Muscle of arm (tissue), 1 donor: ENCODE measurements at regions not wholly inside any gene's neighbourhood (a gene's known extent, or its start where the extent isn't known, plus 50 kb on each side); places are given as distances from the start of the nearest gene placed in this dataset.

Experiments
- DNase-seq: peaks from one replicate; pipeline ENCODE4 v3.0.0-alpha.2; 2013

GRCh38 chr2:217065695-217066405 is 206.0 kb upstream of the TNP1 start:
- no peak for DNase-seq

DNA sequence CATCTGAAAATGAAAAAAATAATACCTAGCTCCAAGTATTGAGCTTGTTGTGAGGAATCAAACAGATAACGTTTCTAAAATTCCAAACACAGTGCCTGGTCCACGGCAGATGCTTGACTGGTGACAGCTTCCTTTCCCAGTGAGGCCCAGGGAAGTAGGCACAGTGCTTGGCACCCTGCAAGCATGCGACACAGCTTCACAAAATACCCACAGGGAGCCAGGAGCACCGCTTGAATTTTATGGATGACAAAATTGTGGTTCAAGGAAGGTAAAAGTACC is 205.1 kb upstream of the TNP1 start:
- no peak for DNase-seq

DNA sequence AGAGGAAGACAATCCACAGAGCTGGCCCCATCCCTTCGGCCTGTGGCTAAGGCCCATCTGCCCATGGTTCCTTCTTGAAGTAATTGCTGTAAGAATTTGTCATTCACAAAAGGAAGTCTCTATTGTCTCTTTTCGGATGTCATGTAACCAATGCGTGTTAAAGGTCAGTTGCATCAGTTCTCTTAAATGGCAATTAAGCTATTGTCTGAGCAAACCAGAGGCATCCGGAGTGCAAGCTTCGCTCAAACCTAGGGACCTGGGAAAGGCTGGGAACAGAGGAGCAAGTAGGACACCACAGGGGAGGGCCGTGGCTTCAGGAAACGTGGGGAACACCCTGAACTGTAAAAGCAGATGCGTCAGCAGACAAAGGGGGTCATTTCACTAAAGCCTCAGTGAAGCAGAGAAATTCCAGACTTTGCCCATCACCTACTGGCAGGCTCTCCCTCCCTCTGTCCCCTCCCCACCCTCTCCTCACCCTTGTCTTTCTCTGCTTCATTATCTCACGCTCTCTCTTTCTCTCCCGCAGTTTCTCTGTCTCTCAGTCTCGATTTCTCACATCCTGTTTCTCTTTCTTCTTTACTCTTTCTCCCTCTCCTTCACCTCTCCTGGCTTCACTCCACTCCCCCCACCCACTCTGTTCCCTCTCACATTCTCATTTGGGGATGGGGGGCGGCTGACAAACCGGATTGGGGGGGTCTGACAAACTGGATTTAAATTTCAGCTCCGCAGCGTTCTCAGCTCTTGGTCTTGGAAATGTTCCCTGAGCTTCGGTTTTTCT is 204.6 kb upstream of the TNP1 start:
- DNase-seq = peak; percentile 60

DNA sequence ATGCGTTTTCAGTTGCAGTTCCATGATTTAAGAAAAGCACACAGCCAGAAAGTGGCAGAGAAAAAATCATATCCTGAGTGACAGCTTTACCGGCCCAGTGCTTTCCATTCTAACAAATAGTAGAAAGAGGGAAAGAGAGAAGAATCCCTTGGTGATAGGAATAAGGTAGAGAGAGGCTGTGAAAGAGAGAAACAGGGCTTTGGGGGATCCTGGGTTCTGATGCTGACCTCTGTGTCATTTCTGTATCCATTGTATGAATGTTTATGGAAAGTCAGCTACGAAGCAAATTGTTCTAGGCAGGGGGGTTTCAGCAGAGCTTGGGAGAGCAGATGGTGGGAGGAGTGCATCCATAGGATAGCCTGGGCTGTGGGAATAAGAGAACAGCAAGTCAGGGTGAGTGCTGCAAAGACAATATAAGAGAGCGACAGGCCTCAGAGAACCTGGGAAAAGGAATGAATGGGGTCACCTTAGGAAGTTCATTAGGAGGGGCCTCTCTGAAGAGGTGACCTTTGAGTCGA is 203.4 kb upstream of the TNP1 start:
- no peak for DNase-seq

- no peak for DNase-seq
These were observed 202.9 kb upstream of the TNP1 start for GRCh38 chr2:217062768-217063167.

DNA sequence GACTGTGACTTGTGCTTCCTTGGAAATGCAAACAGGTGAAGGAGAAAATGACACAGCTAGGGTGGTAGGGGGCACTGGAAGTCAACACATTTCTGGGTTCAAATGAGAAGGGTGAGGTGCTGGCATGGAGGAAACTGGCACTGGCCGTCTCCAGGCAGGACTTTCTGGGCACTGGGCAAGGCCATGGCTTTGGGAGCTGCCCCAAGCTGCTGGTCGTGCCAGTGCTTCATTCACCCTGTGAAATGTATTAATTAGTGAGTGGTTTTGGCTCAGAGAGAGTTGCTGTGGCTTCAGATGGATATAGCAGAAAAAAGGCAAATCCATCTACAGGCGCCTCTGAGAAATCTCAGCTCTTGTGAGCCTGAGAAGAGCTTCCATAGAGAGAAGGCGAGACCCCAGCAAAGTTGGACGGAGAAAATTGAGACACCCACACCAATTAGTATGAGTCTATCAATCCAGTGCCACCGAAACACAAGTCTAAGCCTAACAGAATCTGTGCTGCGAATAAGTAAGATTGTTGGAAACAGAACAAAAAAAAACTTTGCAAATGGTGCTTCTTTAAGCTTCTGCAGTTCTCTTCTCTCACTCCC is 202.1 kb upstream of the TNP1 start:
- DNase-seq = no peak

GRCh38 chr2:217060951-217061547 is 201.2 kb upstream of the TNP1 start:
- DNase-seq = no peak

GRCh38 chr2:217060516-217060915 is 200.7 kb upstream of the TNP1 start:
- DNase-seq = no peak

- DNase-seq = no peak
These were observed 199.2 kb upstream of the TNP1 start for GRCh38 chr2:217058791-217059755.

DNA sequence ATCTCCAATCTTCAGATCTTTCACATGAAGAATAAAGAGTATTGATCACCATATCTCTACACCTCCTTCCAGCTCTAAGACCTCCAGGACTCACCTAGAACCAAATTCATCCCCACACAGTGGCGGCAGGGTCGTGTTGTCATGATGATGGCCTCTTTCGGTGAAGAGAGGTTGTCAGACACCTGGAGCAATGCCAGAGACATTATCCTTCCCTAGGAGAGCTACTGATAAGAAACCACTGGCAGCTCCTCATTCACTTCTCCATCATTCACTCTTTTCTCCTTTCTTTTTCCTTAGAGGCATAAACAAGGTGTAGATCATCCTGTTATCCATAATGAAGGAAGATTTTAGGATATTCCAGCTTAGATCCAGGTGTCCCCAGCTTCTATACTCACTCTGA is 197.9 kb upstream of the TNP1 start:
- DNase-seq = no peak

- DNase-seq = no peak
These were observed 195.8 kb upstream of the TNP1 start for GRCh38 chr2:217055624-217056023.

- DNase-seq = no peak
These were observed 194.9 kb upstream of the TNP1 start for GRCh38 chr2:217054791-217055190.

GRCh38 chr2:217052856-217053577 is 193.2 kb upstream of the TNP1 start:
- DNase-seq = no peak

GRCh38 chr2:217051416-217051815 is 191.6 kb upstream of the TNP1 start:
- no peak for DNase-seq

DNA sequence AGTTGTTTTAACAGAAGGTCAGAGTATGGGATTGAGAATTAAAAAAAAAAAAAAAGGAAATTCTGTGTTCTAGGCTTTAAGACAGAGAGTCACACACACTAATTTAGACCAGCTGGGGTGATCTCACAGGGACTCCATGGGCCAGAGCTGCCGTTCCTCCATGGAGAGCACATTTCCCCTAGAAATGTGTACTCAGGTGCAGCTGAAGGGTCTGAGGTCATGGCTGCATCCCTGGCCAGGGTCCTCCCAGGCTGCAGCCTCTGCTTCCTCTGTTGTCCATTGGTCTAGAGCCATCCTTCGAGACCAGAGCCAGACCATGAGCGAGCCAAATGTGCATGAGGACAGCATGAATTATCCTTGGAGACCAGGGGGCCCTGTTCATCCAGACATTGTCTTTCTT is 190.1 kb upstream of the TNP1 start:
- DNase-seq = peak; percentile 80

DNA sequence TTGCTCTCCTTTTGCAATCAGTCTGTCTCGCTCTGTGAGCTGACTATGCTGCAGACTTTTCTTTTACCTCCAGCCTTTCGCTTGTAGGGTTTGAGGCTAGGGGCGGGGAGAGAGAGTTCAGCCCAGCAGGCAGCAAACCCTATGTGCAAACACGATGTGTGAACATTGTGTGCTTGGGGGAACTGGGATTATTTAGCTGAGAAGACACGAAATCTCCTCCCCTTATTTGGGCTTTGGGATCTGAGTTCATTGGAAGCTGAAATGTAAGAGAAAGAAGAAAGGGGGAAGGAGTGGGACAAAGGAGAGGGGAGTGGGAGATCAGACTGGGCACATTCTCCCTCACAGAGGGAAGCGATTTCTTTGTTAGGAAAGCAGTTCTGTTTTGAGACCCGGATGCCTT is 189.6 kb upstream of the TNP1 start:
- DNase-seq = peak; percentile 64

DNA sequence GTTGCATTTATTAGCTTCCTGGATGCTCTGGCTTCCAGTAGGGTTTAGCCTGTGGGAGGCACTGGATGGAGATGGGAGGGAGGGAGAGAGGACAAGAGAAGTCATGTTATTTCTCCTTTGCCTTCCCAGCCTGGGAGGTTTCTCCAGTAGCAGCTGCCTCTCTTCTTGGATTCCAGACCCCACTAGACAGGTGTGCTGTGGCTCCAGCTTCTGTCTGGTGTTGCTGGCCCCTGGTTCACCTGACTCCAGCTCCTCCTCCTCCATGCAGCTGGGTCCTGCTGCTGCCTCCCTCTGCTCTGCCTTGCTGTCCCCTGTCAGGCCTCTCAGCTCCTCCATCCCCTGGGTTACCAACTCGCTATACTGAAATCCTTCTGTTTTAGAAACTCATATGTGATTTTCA is 188.9 kb upstream of the TNP1 start:
- no peak for DNase-seq

DNA sequence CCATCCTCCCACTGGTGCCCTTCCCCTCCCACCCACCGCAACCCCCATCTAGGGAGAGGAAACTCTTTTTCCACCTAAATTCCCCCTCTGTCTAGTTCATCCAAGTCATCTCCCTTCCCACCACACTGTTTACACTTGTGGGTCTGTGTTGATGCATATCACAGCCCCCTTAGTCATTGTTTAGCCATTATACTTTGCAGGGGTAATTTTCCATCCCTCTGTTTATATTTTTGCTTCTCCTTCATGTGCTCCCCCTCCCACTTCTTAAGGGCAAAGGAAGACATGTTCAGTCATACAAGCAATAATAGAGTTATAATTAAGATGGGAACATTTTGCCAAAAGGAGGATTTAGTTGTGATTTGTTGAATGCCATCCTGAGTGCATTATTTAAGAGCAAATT is 187.8 kb upstream of the TNP1 start:
- DNase-seq = no peak

- DNase-seq = no peak
These were observed 187.3 kb upstream of the TNP1 start for GRCh38 chr2:217047209-217047608.

DNA sequence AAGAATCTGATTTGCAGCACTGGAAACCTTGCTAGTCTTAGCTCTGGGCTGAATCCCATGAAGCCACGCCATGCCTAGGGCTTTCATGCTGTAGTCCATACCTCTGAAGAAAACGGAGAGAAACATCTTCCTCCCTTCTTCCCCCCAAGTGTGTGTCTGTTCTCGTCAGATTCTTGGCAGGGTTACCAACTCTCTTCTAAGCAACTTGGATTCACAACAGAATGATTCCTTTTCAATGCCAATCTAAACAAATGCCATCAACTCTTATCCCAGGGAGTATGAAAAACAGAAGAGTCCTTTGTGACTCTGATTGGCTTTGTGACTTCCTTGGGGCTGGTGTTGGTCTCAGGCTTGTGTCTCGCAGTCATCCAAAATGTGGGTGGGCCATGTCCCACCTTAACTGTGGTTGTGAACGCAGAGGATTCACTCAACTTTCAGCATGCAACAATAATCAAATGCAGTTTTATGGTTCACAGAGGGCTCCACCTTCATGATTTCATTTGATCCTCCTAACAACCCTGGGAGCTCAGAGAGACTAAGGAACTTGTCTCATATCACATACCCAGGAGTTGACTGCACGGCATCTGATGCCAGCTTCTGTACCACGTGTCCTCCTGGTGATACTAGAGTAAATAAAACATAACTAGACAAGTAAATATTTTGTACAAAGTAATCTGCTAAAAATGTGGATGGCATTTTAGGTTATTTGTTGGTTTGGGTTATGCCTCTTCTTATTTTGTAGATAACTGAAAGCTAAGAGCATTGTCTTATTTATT is 186.0 kb upstream of the TNP1 start:
- DNase-seq = no peak
